Left ventricle myocardium inferior (tissue), 1 donor: ENCODE measurements at regions not wholly inside any gene's neighbourhood (a gene's known extent, or its start where the extent isn't known, plus 50 kb on each side); places are given as distances from the start of the nearest gene placed in this dataset.
"Not testable (repeated sequence)": the region's sequence is repeated elsewhere in the genome, so short reads cannot be mapped to it uniquely, and the experiment has no call there.

ENCODE experiments used
- DNase-seq: peaks from one replicate; pipeline ENCODE4 v3.0.0-alpha.2; 2020
- H3K27ac ChIP-seq: fragments of 200-600 bp; replicated peaks from 2 replicates; pipeline ENCODE4 v1.8.0; 2021
- H3K27me3 ChIP-seq: fragments of 200-600 bp; 2 replicates; pipeline ENCODE4 v1.8.0; 2021; ENCODE audit warnings: low read depth
- H3K36me3 ChIP-seq: fragments of 200-600 bp; 2 replicates; pipeline ENCODE4 v1.8.0; 2021
- H3K4me1 ChIP-seq: fragments of 200-600 bp; 2 replicates; pipeline ENCODE4 v1.8.0; 2021
- H3K4me3 ChIP-seq: fragments of 200-600 bp; 2 replicates; pipeline ENCODE4 v1.8.0; 2021; ENCODE audit warnings: mild to moderate bottlenecking, moderate library complexity
- H3K9me3 ChIP-seq: fragments of 200-600 bp; replicated peaks from 2 replicates; pipeline ENCODE4 v1.8.0; 2021
- CTCF ChIP-seq: fragments of 200-600 bp; IDR thresholded peaks from 2 replicates; pipeline ENCODE4 v1.8.0; 2021; ENCODE audit warnings: antibody characterized with exemption, mild to moderate bottlenecking, borderline replicate concordance
- intact Hi-C: fragments of 100-400 bp; cut with micrococcal nuclease; formaldehyde crosslinking; loops from one replicate; pipeline ENCODE4 v1.11.0; 2022
- donor health status: DM: no; HTN: yes; CAD: no; lungs with severe emphysema.

GRCh38 chr16:25606069-25606468, 85.7 kb upstream of the HS3ST4 start:
- DNase-seq, result no peak
- intact Hi-C loops, result no loop called here
- Histone ChIP-seq H3K4me1 (no peaks in the 10 kb centered on the region), H3K36me3 (no peaks in the 10 kb centered on the region), H3K9me3 (peaks cover 4% of the 10 kb centered on the region), H3K4me3 (no peak overlapping the region), H3K27me3 (no peaks in the 10 kb centered on the region), H3K27ac (no peak overlapping the region)
- no peak for TF ChIP-seq CTCF

GRCh38 chr16:25605381-25605780, 86.4 kb upstream of the HS3ST4 start:
- Histone ChIP-seq H3K9me3 (peaks cover 10% of the 10 kb centered on the region), H3K27me3 (no peaks in the 10 kb centered on the region), H3K4me3 (no peak overlapping the region), H3K36me3 (no peaks in the 10 kb centered on the region), H3K4me1 (no peaks in the 10 kb centered on the region), H3K27ac (no peak overlapping the region)
- intact Hi-C loops, result no loop called here
- DNase-seq, result no peak
- TF ChIP-seq CTCF, result no peak

GRCh38 chr16:25601306-25601705, 90.5 kb upstream of the HS3ST4 start:
- H3K27ac ChIP-seq, H3K4me1 ChIP-seq, H3K27me3 ChIP-seq, H3K4me3 ChIP-seq, DNase-seq, intact Hi-C loops, H3K36me3 ChIP-seq: not testable (repeated sequence)
- H3K9me3 ChIP-seq, result peaks cover 21% of the 10 kb centered on the region

- TF ChIP-seq CTCF, result no peak
- Histone ChIP-seq H3K27me3 (no peaks in the 10 kb centered on the region), H3K36me3 (no peaks in the 10 kb centered on the region), H3K4me1 (no peaks in the 10 kb centered on the region), H3K27ac (no peak overlapping the region), H3K4me3 (no peak overlapping the region), H3K9me3 (peaks cover 19% of the 10 kb centered on the region)
- intact Hi-C loops, result no loop called here
- DNase-seq, result no peak
These were observed 95.6 kb upstream of the HS3ST4 start for GRCh38 chr16:25596194-25596593.

GRCh38 chr16:25593260-25593659, 98.5 kb upstream of the HS3ST4 start:
- Histone ChIP-seq H3K36me3 (no peaks in the 10 kb centered on the region), H3K27me3 (peaks cover 4% of the 10 kb centered on the region), H3K9me3 (no peaks in the 10 kb centered on the region), H3K4me3 (no peak overlapping the region), H3K4me1 (no peaks in the 10 kb centered on the region), H3K27ac (no peak overlapping the region)
- intact Hi-C loops, result no loop called here
- no peak for TF ChIP-seq CTCF
- no peak for DNase-seq

GRCh38 chr16:25587783-25588182, 104.0 kb upstream of the HS3ST4 start:
- Histone ChIP-seq H3K4me3 (no peak overlapping the region), H3K9me3 (peaks cover 13% of the 10 kb centered on the region), H3K27ac (no peak overlapping the region), H3K27me3 (peaks cover 4% of the 10 kb centered on the region), H3K36me3 (no peaks in the 10 kb centered on the region), H3K4me1 (no peaks in the 10 kb centered on the region)
- intact Hi-C loops, result no loop called here
- no peak for TF ChIP-seq CTCF
- DNase-seq, result no peak
